Trophoblast cell (in vitro differentiated cells and primary cell): ENCODE measurements at regions not wholly inside any gene's neighbourhood (a gene's known extent, or its start where the extent isn't known, plus 50 kb on each side); places are given as distances from the start of the nearest gene placed in this dataset.

Experiments used
- DNase-seq, 2 donors: peaks; one replicate each; pipeline ENCODE4 v3.0.0-alpha.2; 2016
- H2AFZ ChIP-seq: 2 replicates; pipeline ENCODE4 v1.6.1; 2013; ENCODE audit warnings: low read length, moderate library complexity, mild to moderate bottlenecking; ENCODE audit not compliant: insufficient read depth, poor library complexity
- H2AK5ac ChIP-seq: 2 replicates; pipeline ENCODE4 v1.6.1; 2013; ENCODE audit warnings: mild to moderate bottlenecking, low read length
- H2BK120ac ChIP-seq: 2 replicates; pipeline ENCODE4 v1.6.1; 2013; ENCODE audit warnings: low read length, mild to moderate bottlenecking, moderate library complexity; ENCODE audit not compliant: insufficient read depth, poor library complexity
- H2BK12ac ChIP-seq: 2 replicates; pipeline ENCODE4 v1.6.1; 2013; ENCODE audit warnings: mild to moderate bottlenecking, low read length, moderate library complexity
- H2BK5ac ChIP-seq: 2 replicates; pipeline ENCODE4 v1.6.1; 2013; ENCODE audit warnings: low read length, low read depth, moderate library complexity, mild to moderate bottlenecking; ENCODE audit not compliant: poor library complexity
- H3K14ac ChIP-seq: 2 replicates; pipeline ENCODE4 v1.6.1; 2013; ENCODE audit warnings: mild to moderate bottlenecking, low read length
- H3K18ac ChIP-seq: 2 replicates; pipeline ENCODE4 v1.6.1; 2013; ENCODE audit warnings: mild to moderate bottlenecking, low read length
- H3K23ac ChIP-seq: 2 replicates; pipeline ENCODE4 v1.6.1; 2013; ENCODE audit warnings: low read length
- H3K27ac ChIP-seq: 2 replicates; pipeline ENCODE4 v1.5.1; 2013; ENCODE audit warnings: low read depth, mild to moderate bottlenecking, inconsistent platforms, low read length, moderate library complexity
- H3K27me3 ChIP-seq: 2 replicates; pipeline ENCODE4 v1.6.1; 2013; ENCODE audit warnings: inconsistent platforms, mild to moderate bottlenecking, low read length, moderate library complexity; ENCODE audit not compliant: insufficient read depth
- H3K36me3 ChIP-seq, 2 experiments: 1 replicate in 1 of 2; 2 replicates in 1 of 2; pipeline ENCODE4 v1.6.1; 2013; ENCODE audit warnings: low read length in 2 of 2, mild to moderate bottlenecking in 2 of 2, moderate library complexity in 1 of 2; ENCODE audit not compliant: insufficient read depth in 2 of 2, control insufficient read depth in 1 of 2
- H3K4ac ChIP-seq: 2 replicates; pipeline ENCODE4 v1.6.1; 2013; ENCODE audit warnings: low read depth, mild to moderate bottlenecking, low read length, moderate library complexity
- H3K4me1 ChIP-seq, 2 experiments: 1 replicate in 1 of 2; 2 replicates in 1 of 2; pipeline ENCODE4 v1.6.1; 2013; ENCODE audit warnings: low read length in 2 of 2, mild to moderate bottlenecking in 2 of 2, moderate library complexity in 1 of 2; ENCODE audit not compliant: insufficient read depth in 2 of 2, control insufficient read depth in 1 of 2
- H3K4me2 ChIP-seq: 2 replicates; pipeline ENCODE4 v1.6.1; 2013; ENCODE audit warnings: inconsistent platforms, mild to moderate bottlenecking, low read length, moderate library complexity
- H3K4me3 ChIP-seq: 2 replicates; pipeline ENCODE4 v1.5.1; 2013; ENCODE audit warnings: mild to moderate bottlenecking, low read depth, low read length, inconsistent platforms
- H3K79me1 ChIP-seq: one replicate; pipeline ENCODE4 v1.6.1; 2013; ENCODE audit warnings: low read length
- H3K79me2 ChIP-seq: 2 replicates; pipeline ENCODE4 v1.6.1; 2013; ENCODE audit warnings: low read length, mild to moderate bottlenecking; ENCODE audit not compliant: control insufficient read depth, insufficient read depth, poor library complexity
- H3K9ac ChIP-seq: 2 replicates; pipeline ENCODE4 v1.6.1; 2013; ENCODE audit warnings: mild to moderate bottlenecking, low read length
- H3K9me3 ChIP-seq: 2 replicates; pipeline ENCODE4 v1.6.1; 2013; ENCODE audit warnings: low read depth, mild to moderate bottlenecking, control low read depth, inconsistent platforms, low read length; ENCODE audit not compliant: insufficient read depth
- H4K12ac ChIP-seq: 2 replicates; pipeline ENCODE4 v1.6.1; 2013; ENCODE audit warnings: low read depth, mild to moderate bottlenecking, low read length, moderate library complexity
- H4K8ac ChIP-seq: 2 replicates; pipeline ENCODE4 v1.6.1; 2013; ENCODE audit warnings: low read depth, mild to moderate bottlenecking, low read length, moderate library complexity
- H4K91ac ChIP-seq: one replicate; pipeline ENCODE4 v1.6.1; 2013; ENCODE audit warnings: low read depth, mild to moderate bottlenecking, low read length, moderate library complexity
- WGBS: extraction: QIAGEN DNeasy Blood & Tissue Kit; methylation state at CpG from one replicate; pipeline ENCODE4 v1.1.7; 2013; ENCODE audit warnings: missing lambda C conversion rate; ENCODE audit not compliant: insufficient read length, insufficient coverage; ENCODE audit errors: extremely low coverage; 5-methylcytosine and 5-hydroxymethylcytosine counted together

DNA sequence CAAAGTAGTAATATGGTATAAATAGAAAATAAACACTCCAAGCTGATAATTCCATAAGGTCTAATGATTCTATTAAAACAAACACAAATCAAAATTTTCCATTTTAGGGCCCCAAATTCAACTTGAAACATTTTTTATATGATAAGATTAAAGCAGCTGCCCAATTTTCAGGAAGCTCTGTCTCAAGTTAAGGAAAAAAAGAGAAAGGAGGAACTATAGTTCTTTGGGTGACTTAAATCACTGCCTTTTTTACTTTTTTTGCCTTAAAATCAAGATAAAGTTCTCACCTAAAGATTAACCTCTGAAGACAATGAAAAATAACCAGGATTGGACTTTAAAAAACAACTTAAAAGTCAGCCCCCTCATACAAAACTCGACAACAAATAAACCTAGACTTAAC, 76.0 kb upstream of the IFNE start:
- Histone ChIP-seq H4K8ac (no peak overlapping the region), H3K27me3 (no peaks in the 10 kb centered on the region), H3K4ac (no peak overlapping the region), H2AK5ac (no peak overlapping the region), H2BK120ac (no peak overlapping the region), H3K18ac (no peak overlapping the region), H3K36me3 (no peaks in the 10 kb centered on the region), H2BK5ac (no peak overlapping the region), H4K12ac (no peak overlapping the region), H2BK12ac (no peak overlapping the region), H3K79me1 (peaks cover 9% of the 10 kb centered on the region), H3K9me3 (no peaks in the 10 kb centered on the region), H4K91ac (no peak overlapping the region), H3K4me1 (no peaks in the 10 kb centered on the region), H3K27ac (no peak overlapping the region), H3K9ac (no peak overlapping the region), H3K4me2 (no peak overlapping the region), H2AFZ (no peak overlapping the region), H3K4me3 (no peak overlapping the region), H3K79me2 (peaks cover 5% of the 10 kb centered on the region), H3K23ac (no peak overlapping the region), H3K14ac (no peak overlapping the region)
- 100% methylated on average over 1 of the region's 1 CpG for WGBS
- DNase-seq: no peak

- no peaks in the 10 kb centered on the region for H3K4me1 ChIP-seq
- H2BK12ac ChIP-seq: peak overlapping the region; percentile 74
- H2AFZ ChIP-seq: peak overlapping the region; percentile 86
- peak overlapping the region; percentile 64 for H2BK5ac ChIP-seq
- peak overlapping the region; percentile 90 for H4K8ac ChIP-seq
- H2BK120ac ChIP-seq: peak overlapping the region; percentile 68
- H3K36me3 ChIP-seq: no peaks in the 10 kb centered on the region
- peak overlapping the region; percentile 88 for H4K91ac ChIP-seq
- peak overlapping the region; percentile 88 for H3K14ac ChIP-seq
- H3K4me3 ChIP-seq: peak overlapping the region; percentile 87
- DNase-seq: peak; percentile 8 to 47
- peak overlapping the region; percentile 94 for H3K18ac ChIP-seq
- H3K4me2 ChIP-seq: peak overlapping the region; percentile 96
- peaks cover 9% of the 10 kb centered on the region for H3K79me1 ChIP-seq
- H4K12ac ChIP-seq: peak overlapping the region; percentile 23
- H3K23ac ChIP-seq: no peak overlapping the region
- peak overlapping the region; percentile 10 for H3K27ac ChIP-seq
- H3K79me2 ChIP-seq: peaks cover 5% of the 10 kb centered on the region
- H3K9ac ChIP-seq: peak overlapping the region; percentile 70
- no peak overlapping the region for H2AK5ac ChIP-seq
- peak overlapping the region; percentile 89 for H3K4ac ChIP-seq
- no peaks in the 10 kb centered on the region for H3K9me3 ChIP-seq
- no peaks in the 10 kb centered on the region for H3K27me3 ChIP-seq
- no CpG with 5 or more reads among the region's 40 CpGs for WGBS
Measured at GRCh38 chr9:21558615-21559401, 76.7 kb upstream of the IFNE start.

DNA sequence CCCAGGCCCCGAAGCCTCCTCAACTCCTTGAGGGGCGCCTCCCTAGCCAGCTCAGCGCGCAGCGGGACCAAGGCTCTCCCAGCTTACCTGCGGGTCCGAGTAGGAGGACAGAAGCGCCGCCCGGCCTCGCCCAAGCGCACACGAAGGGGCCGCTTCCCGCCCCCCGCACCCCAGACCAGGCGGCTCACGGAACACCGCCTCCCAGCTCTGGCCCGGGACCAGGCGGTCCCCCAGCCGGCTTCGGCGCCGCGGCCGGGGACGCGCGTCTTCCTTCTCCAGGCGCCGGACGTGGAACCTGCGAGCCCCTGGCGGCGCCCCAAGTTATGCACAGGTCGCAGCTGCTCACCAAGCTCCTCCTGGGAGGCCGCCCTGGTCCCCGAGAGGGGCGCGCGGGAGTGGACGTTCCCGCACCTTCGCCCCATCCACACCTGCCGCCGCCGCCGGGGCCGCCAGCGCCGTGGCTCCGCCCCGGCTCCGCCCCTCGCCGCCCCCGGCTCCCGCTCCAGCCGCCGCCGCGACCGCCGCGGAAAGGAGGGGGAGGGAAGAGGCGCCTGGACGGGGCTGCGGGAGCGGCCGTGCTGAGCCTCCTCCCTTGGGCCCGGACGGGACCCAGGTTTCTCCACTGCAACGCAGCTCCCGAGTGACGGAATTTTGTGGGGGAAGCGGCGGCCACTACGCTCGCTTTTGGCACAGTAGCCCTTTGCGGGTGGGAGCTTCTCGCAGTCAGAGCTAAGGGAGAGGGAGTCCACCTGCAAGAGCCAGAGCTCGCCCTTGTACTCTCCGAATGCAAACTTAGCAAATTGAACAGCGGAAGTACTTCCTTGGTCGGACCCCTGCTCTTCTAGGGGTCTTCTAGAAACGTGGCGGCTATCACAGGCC, 77.5 kb upstream of the IFNE start:
- Histone ChIP-seq H3K9ac (peak overlapping the region; percentile 73), H3K4me3 (peak overlapping the region; percentile 87), H3K4ac (peak overlapping the region; percentile 89), H3K79me2 (peaks cover 5% of the 10 kb centered on the region), H2BK5ac (peak overlapping the region; percentile 64), H3K27me3 (no peaks in the 10 kb centered on the region), H4K8ac (peak overlapping the region; percentile 90), H3K23ac (no peak overlapping the region), H3K27ac (peak overlapping the region; percentile 10), H3K79me1 (peaks cover 9% of the 10 kb centered on the region), H3K18ac (peak overlapping the region; percentile 94), H2BK12ac (peak overlapping the region; percentile 74), H3K36me3 (no peaks in the 10 kb centered on the region), H4K12ac (peak overlapping the region; percentile 82), H2AFZ (peak overlapping the region; percentile 86), H3K9me3 (no peaks in the 10 kb centered on the region), H2BK120ac (peak overlapping the region; percentile 68), H4K91ac (peak overlapping the region; percentile 88), H2AK5ac (peak overlapping the region; percentile 59), H3K4me1 (no peaks in the 10 kb centered on the region), H3K4me2 (peak overlapping the region; percentile 96), H3K14ac (peak overlapping the region; percentile 88)
- no CpG with 5 or more reads among the region's 88 CpGs for WGBS
- DNase-seq: peak; percentile 14 to 62

DNA sequence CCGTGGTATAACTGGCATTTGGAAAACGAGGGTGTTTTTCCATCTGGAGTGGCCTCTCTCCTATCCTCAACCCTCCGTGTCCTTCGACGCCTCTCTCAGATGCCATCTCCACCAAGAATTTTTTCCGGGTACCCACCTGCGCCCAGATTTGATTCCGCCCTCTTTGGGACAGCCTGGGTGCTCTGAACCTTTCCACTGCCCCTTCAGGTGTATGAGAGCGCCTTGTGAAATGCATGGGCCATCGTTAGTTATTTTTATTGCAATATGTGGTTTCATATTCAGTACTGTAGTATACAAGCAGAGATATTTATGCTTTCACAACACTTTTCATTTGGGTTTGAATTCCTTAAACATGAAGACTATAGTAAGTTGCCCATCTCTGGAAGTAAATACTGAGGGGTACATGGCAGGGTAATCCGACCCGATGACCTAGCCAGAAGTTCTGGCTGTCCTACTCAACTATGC, 78.2 kb upstream of the IFNE start:
- Histone ChIP-seq H3K27ac (no peak overlapping the region), H3K4ac (no peak overlapping the region), H2BK5ac (no peak overlapping the region), H3K27me3 (no peaks in the 10 kb centered on the region), H4K91ac (no peak overlapping the region), H2BK120ac (no peak overlapping the region), H3K36me3 (no peaks in the 10 kb centered on the region), H2BK12ac (no peak overlapping the region), H3K79me2 (peaks cover 5% of the 10 kb centered on the region), H2AK5ac (no peak overlapping the region), H3K18ac (no peak overlapping the region), H3K9ac (no peak overlapping the region), H3K4me1 (no peaks in the 10 kb centered on the region), H3K9me3 (no peaks in the 10 kb centered on the region), H4K8ac (no peak overlapping the region), H2AFZ (peak overlapping the region; percentile 84), H3K4me2 (peak overlapping the region; percentile 96), H4K12ac (no peak overlapping the region), H3K23ac (no peak overlapping the region), H3K4me3 (peak overlapping the region; percentile 87), H3K14ac (no peak overlapping the region), H3K79me1 (peaks cover 9% of the 10 kb centered on the region)
- DNase-seq: no peak
- WGBS: no CpG with 5 or more reads among the region's 12 CpGs
